ENCODE measurements at regions not wholly inside any gene's neighbourhood (a gene's known extent, or its start where the extent isn't known, plus 50 kb on each side); places are given as distances from the start of the nearest gene placed in this dataset.

DNA sequence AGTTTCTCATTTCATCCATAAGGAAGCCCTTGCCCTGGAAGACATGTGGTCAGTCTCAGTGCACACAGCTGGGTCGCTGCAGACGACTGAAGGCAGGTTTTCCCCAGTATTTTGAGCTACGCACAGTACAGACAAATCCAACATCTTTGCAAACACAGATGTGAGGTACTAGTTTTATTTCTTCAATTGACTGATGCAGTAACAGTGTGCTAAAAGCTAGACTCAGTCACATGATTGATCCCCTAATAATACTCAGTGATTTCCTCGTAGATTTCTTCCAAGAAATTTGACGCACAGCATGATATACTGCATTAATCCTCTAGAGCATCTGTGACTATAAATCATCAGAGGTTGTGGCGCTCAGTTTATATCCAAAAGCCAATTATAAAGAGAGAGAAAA lies 346.1 kb downstream of the DIRAS2 start:
- H3K9me3 Mint-ChIP-seq (ENCODE audit: unreplicated experiment): no peaks in the 10 kb centered on the region
- H3K4me3 Mint-ChIP-seq (ENCODE audit: unreplicated experiment): no peak overlapping the region
- DNase-seq (ENCODE audit: extremely low spot score, unreplicated experiment): no peak
- no peaks in the 10 kb centered on the region for H3K36me3 Mint-ChIP-seq (ENCODE audit: unreplicated experiment)
- TF ChIP-seq, protein P1, sequence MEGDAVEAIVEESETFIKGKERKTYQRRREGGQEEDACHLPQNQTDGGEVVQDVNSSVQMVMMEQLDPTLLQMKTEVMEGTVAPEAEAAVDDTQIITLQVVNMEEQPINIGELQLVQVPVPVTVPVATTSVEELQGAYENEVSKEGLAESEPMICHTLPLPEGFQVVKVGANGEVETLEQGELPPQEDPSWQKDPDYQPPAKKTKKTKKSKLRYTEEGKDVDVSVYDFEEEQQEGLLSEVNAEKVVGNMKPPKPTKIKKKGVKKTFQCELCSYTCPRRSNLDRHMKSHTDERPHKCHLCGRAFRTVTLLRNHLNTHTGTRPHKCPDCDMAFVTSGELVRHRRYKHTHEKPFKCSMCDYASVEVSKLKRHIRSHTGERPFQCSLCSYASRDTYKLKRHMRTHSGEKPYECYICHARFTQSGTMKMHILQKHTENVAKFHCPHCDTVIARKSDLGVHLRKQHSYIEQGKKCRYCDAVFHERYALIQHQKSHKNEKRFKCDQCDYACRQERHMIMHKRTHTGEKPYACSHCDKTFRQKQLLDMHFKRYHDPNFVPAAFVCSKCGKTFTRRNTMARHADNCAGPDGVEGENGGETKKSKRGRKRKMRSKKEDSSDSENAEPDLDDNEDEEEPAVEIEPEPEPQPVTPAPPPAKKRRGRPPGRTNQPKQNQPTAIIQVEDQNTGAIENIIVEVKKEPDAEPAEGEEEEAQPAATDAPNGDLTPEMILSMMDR (IDR thresholded peaks at IDR 0.05): no peak
- H3K4me1 Mint-ChIP-seq (ENCODE audit: unreplicated experiment): peaks cover 16% of the 10 kb centered on the region
- H3K27me3 Mint-ChIP-seq (ENCODE audit: unreplicated experiment): no peaks in the 10 kb centered on the region
- no peak overlapping the region for H3K27ac Mint-ChIP-seq (ENCODE audit: unreplicated experiment)

DNA sequence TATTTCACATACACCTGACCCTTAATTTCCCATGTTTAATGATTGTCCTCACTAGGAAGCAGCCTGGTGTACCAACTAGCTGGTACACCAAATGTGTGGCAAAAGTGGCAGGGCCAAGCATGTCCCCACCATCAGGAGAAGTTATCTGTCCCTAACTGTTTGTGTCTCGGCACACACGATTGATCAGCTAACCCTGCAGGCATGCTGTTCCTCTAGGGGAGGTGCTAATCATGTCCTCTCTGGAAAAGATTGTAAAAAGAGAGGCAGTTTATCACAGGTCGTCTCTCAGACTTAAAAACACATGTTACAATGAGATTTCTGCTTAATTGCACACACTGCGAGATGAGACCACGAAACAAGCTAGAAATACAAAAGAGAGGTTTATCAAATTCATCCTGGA lies 342.7 kb downstream of the DIRAS2 start:
- no peaks in the 10 kb centered on the region for H3K36me3 Mint-ChIP-seq (ENCODE audit: unreplicated experiment)

DNA sequence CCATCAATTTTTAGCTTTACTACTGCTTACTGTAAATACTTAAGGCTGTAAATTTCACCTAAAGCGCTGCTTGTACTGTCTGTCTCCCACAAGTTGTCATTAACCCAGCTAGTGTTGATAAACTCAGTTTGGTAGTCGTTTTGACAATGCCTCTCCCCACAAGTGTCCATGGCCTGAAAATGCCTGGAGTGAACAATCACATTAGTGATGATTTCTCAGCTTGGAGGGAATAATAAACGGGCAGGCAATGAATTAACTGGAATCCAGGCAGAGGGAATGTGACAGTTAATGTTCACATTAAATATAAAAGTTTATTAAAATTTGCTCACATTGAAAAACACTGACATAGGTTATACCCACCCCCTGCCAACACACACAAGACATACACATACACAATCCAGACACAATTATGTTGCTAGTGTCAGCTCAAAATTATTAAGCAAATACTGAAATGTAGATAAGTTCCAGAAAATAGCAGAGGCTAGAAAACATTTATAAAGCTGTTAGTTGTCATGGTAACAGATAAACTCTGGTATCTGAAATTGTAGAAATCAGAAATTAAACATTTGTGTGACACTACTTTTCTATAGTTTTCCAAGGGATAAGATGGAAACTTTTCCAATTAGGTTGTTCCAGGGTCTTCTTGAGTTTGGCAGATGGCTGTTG lies 341.9 kb downstream of the DIRAS2 start:
- peaks cover 22% of the 10 kb centered on the region for H3K4me1 Mint-ChIP-seq (ENCODE audit: unreplicated experiment)
- DNase-seq (ENCODE audit: extremely low spot score, unreplicated experiment): no peak
- H3K4me3 Mint-ChIP-seq (ENCODE audit: unreplicated experiment): no peak overlapping the region
- TF ChIP-seq, protein P1 (IDR thresholded peaks at IDR 0.05): no peak
- no peaks in the 10 kb centered on the region for H3K36me3 Mint-ChIP-seq (ENCODE audit: unreplicated experiment)
- no peaks in the 10 kb centered on the region for H3K9me3 Mint-ChIP-seq (ENCODE audit: unreplicated experiment)
- peak overlapping the region; percentile 91 for H3K27ac Mint-ChIP-seq (ENCODE audit: unreplicated experiment)
- no peaks in the 10 kb centered on the region for H3K27me3 Mint-ChIP-seq (ENCODE audit: unreplicated experiment)

More for the DNA sequence above, 342.7 kb downstream of the DIRAS2 start:
- no peak overlapping the region for H3K4me3 Mint-ChIP-seq (ENCODE audit: unreplicated experiment)
- peaks cover 22% of the 10 kb centered on the region for H3K4me1 Mint-ChIP-seq (ENCODE audit: unreplicated experiment)
- H3K27ac Mint-ChIP-seq (ENCODE audit: unreplicated experiment): no peak overlapping the region
- no peak for DNase-seq (ENCODE audit: extremely low spot score, unreplicated experiment)
- H3K9me3 Mint-ChIP-seq (ENCODE audit: unreplicated experiment): no peaks in the 10 kb centered on the region
- no peaks in the 10 kb centered on the region for H3K27me3 Mint-ChIP-seq (ENCODE audit: unreplicated experiment)
- TF ChIP-seq, protein P1 (IDR thresholded peaks at IDR 0.05): no peak

DNA sequence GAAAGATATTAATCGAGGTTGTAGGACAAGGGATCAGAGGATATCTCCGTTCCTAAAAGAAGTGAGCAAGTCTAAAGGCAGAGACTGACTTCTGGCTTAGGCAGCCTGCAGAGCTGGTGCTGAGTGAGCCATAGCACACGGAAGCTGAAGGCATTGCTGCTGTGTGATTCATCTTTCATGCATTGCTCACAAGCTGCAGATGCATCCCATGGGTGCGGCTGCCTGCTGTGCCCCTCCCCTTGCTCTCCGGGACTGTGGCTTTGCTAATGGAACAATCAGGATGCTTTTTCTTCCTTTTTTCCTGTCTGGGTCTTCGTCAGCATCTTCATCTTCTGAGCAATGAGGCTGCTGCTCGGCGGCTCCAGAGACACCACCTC lies 341.4 kb downstream of the DIRAS2 start:
- no peaks in the 10 kb centered on the region for H3K27me3 Mint-ChIP-seq (ENCODE audit: unreplicated experiment)
- peak overlapping the region; percentile 18 for H3K4me3 Mint-ChIP-seq (ENCODE audit: unreplicated experiment)
- peaks cover 18% of the 10 kb centered on the region for H3K4me1 Mint-ChIP-seq (ENCODE audit: unreplicated experiment)
- no peaks in the 10 kb centered on the region for H3K36me3 Mint-ChIP-seq (ENCODE audit: unreplicated experiment)
- H3K27ac Mint-ChIP-seq (ENCODE audit: unreplicated experiment): peak overlapping the region; percentile 91
- TF ChIP-seq, protein P1 (IDR thresholded peaks at IDR 0.05): no peak
- no peaks in the 10 kb centered on the region for H3K9me3 Mint-ChIP-seq (ENCODE audit: unreplicated experiment)
- DNase-seq (ENCODE audit: extremely low spot score, unreplicated experiment): peak; percentile 89

DNA sequence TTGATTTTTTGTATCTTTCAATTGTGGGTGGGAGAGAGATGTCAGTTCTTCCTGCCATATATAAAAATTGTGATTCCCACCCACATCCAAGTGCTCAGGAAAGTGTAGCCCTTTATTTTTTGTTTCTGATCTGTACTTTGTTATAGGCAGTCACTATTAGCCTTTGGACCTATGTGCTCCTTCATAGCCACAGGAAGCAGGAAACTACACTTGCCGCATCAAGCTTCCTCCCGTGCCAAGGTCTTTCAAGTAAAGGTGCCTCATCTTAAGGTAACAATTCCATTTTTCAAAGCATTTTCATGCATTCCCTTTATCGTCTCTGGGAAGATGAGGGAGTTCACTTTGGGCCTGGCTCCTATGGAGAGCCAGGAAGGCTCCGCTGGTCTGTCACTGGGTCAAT lies 339.0 kb downstream of the DIRAS2 start:
- DNase-seq (ENCODE audit: extremely low spot score, unreplicated experiment): no peak
- no peak overlapping the region for H3K4me3 Mint-ChIP-seq (ENCODE audit: unreplicated experiment)
- no peaks in the 10 kb centered on the region for H3K36me3 Mint-ChIP-seq (ENCODE audit: unreplicated experiment)
- no peaks in the 10 kb centered on the region for H3K27me3 Mint-ChIP-seq (ENCODE audit: unreplicated experiment)
- H3K4me1 Mint-ChIP-seq (ENCODE audit: unreplicated experiment): peaks cover 27% of the 10 kb centered on the region
- TF ChIP-seq, protein P1 (IDR thresholded peaks at IDR 0.05): no peak
- no peak overlapping the region for H3K27ac Mint-ChIP-seq (ENCODE audit: unreplicated experiment)
- no peaks in the 10 kb centered on the region for H3K9me3 Mint-ChIP-seq (ENCODE audit: unreplicated experiment)
